ENCODE measurements at regions not wholly inside any gene's neighbourhood (a gene's known extent, or its start where the extent isn't known, plus 50 kb on each side); places are given as distances from the start of the nearest gene placed in this dataset.

DNA sequence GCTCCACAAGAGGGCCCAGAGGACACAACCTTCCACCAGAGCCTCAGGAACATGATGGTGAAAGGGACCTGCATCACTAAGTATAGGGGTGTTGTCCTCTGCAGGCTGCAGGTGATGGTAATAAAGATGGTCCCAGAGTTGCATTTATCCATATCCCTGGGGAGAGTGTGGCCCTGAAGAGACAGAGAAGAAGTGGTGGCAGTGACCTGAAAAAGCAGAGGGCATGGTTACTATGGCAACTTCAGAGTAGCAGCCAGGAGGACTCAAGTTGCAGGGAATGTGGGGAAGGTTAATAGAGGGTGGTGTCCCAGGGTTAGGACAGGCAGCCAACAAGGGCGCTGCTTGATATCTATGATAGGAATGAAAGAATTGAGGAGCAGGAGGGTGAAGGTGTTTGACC, 57.1 kb downstream of the HLA-A start:
- DNase-seq = no peak

DNA sequence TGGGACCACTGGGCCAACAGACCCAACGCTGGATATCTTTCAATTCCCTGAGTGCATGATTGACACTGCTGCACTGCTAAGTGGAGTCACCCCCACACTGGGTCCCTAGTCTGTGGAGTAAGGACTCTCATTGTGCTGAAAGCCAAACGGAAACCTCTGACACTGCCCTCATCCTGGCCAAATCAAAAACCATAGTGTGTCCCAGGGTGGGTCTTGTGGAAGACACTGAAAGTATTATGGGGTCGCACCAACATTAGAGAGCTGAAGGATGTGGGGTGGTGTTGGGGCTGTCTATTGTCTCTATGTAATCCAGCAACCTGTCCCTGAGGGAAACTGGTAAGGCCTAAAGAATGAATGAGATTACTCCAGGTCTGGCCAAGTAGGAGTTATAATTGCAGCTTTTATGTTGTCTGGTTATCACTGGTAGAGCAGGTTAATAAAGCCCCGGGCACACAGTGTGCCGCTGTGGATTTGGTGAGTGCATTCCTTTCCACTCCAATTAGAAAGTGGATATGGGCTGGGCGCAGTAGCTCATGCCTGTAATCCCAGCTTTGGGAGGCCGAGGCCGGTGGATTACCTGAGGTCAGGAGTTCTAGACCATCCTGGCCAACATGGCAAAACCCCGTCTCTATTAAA, 57.9 kb downstream of the HLA-A start:
- no peak for DNase-seq

DNA sequence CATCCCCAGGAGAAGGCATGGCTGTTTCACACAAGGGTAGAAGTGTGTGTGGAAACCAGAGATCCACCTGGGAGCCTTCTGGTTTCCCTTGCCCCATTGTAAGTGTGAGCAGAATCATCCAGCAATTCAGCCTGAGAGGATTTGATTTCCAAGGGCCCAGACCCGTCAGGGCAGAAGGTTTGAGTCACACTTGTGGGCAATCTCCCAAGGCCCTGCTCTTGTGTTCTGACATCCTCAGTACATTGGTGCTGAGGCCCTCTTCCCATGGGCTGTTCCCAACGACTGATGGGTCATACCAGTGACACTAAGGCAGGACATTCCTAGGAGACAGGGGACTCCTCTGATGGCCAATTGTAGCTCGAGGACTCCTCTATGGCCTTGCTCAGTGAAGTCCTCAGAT, 58.2 kb upstream of the POLR1H start:
- peak; percentile 9 for DNase-seq

DNA sequence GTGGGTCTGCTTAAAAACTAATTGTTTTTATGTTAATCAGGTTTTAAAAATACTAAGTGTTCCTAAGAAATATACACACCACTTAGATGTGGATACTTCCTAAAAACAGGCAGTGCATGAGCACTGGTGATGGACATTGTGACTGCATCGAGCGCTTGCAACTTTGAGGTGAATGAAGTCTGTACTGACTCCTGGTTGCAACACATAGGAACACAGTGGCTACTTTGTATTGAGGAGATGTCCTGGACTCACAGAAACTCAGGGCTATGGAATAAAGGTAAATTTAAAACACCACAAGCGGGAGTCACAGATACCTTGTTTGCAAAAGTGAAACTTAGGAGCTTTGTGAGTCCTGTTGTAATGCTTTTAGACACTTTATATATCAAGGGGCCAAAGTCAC, 55.6 kb upstream of the POLR1H start:
- no peak for DNase-seq

DNA sequence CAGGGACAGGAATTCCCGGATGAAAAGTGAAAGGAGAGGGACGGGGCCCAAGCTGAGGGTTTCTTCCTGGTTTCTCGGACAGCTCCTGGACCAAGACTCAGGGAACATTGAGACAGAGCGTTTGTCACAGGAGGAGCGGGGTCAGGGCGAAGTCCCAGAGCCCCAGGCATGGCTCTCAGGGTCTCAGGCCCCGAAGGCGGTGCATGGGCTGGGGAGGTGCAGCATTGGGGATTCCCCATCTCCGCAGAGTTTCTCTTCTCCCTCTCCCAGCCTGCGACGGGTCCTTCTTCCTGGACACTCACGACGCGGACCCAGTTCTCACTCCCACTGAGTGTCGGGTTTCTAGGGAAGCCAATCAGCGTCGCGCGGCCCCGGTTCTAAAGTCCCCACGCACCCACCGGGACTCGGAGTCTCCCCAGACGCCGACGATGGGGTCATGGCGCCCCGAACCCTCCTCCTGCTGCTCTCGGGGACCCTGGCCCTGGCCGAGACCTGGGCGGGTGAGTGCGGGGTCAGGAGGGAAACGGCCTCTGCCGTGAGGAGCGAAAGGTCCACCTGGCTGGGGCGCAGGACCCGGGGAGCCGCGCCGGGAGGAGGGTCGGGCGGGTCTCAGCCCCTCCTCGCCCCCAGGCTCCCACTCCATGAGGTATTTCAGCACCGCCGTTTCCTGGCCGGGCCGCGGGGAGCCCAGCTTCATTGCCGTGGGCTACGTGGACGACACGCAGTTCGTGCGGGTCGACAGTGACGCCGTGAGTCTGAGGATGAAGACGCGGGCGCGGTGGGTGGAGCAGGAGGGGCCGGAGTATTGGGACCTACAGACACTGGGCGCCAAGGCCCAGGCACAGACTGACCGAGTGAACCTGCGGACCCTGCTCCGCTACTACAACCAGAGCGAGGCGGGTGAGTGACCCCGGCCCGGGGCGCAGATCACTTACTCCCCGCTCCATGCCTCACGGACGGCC, 54.6 kb upstream of the POLR1H start:
- no peak for DNase-seq

DNA sequence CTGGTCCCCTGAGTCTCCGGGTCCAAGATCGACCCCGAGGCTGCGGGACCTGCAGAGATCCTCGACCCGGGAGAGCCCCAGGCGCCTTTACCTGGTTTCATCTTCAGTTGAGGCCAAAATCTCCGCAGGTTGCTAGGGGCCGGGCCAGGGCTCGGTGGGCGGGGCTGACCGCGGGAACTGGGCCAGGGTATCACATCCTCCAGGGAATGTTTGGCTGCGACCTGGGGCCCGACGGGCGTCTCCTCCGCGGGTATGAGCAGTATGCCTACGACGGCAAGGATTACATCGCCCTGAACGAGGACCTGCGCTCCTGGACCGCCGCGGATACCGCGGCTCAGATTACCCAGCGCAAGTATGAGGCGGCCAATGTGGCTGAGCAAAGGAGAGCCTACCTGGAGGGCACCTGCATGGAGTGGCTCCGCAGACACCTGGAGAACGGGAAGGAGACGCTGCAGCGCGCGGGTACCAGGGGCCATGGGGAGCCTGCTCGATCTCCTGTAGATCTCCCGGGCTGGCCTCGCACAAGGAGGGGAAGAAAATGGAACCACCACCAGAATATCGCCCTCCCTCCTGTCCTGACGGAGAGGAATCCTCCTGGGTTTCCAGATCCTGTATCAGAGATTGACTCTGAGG, 53.8 kb upstream of the POLR1H start:
- DNase-seq = no peak

DNA sequence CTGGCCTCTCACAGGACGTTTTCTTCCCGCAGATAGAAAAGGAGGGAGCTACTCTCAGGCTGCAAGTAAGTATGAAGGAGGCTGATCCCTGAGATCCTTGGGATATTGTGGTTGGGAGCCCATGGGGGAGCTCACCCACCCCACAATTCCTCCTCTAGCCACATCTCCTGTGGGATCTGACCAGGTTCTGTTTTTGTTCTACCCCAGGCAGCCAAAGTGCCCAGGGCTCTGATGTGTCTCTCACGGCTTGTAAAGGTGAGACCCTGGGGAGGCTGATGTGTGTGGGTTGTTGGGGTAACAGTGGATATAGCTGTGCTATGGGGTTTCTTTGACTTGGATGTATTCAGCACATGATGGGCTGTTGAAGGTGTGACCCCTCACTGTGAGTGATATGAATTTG, 52.0 kb upstream of the POLR1H start:
- DNase-seq = no peak
